ENCODE measurements at regions not wholly inside any gene's neighbourhood (a gene's known extent, or its start where the extent isn't known, plus 50 kb on each side); places are given as distances from the start of the nearest gene placed in this dataset.

DNA sequence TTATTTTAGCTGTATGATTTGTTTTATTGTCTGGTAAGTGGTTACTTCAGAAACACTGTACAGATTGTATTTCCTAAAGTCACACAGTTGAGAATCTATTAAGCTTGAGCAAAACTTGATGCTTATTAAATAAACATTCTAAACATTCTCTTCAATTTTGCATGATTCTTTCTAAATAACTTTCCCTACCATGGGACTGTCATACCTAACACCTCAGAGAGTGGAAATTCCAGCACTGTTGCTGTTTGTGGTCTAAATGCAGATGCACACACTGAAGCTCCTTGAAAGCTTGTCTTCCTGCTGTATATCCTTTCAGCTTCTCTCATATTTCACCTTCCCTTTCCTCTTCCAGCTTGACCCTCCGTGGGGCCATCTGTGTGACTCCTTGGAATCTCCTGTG lies 392.0 kb downstream of the LRIG3 start:
- TF ChIP-seq, protein P1, sequence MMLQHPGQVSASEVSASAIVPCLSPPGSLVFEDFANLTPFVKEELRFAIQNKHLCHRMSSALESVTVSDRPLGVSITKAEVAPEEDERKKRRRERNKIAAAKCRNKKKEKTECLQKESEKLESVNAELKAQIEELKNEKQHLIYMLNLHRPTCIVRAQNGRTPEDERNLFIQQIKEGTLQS (IDR thresholded peaks at IDR 0.05): no peak
- no peak for TF ChIP-seq JUND (IDR thresholded peaks at IDR 0.05)
